ENCODE measurements at regions not wholly inside any gene's neighbourhood (a gene's known extent, or its start where the extent isn't known, plus 50 kb on each side); places are given as distances from the start of the nearest gene placed in this dataset.

- 48 to 52% methylated on average over 1 of the region's 1 CpG for WGBS, 2 donors
- DNase-seq: no peak
- no peak overlapping the region for H3K4me3 ChIP-seq
- intact Hi-C loops (cut with DNase I; ENCODE audit: low total_unique reads): no loop called here
- TF ChIP-seq POLR2A (IDR thresholded peaks at IDR 0.05): no peak
- TF ChIP-seq CTCF (IDR thresholded peaks at IDR 0.05): no peak
- no peak overlapping the region for H3K27ac ChIP-seq
- no peaks in the 10 kb centered on the region for H3K36me3 ChIP-seq (ENCODE audit: low read depth, missing control alignments)
- no peaks in the 10 kb centered on the region for H3K27me3 ChIP-seq
- H3K9me3 ChIP-seq: no peaks in the 10 kb centered on the region
- peaks cover 4% of the 10 kb centered on the region for H3K4me1 ChIP-seq
Observed at GRCh38 chr3:20743553-20744321, 557.7 kb upstream of the SGO1 start.

GRCh38 chr3:20742903-20743552 is 557.0 kb upstream of the SGO1 start:
- H3K36me3 ChIP-seq (ENCODE audit: low read depth, missing control alignments): no peaks in the 10 kb centered on the region
- no peak overlapping the region for H3K4me3 ChIP-seq
- no peak for DNase-seq
- peaks cover 4% of the 10 kb centered on the region for H3K4me1 ChIP-seq
- intact Hi-C loops (cut with DNase I; ENCODE audit: low total_unique reads): no loop called here
- H3K27me3 ChIP-seq: no peaks in the 10 kb centered on the region
- no peak overlapping the region for H3K27ac ChIP-seq
- no peak for TF ChIP-seq CTCF (IDR thresholded peaks at IDR 0.05)
- TF ChIP-seq POLR2A (IDR thresholded peaks at IDR 0.05): no peak
- no peaks in the 10 kb centered on the region for H3K9me3 ChIP-seq
- 40 to 41% methylated on average over 2 of the region's 2 CpGs for WGBS, 2 donors

- peaks cover 4% of the 10 kb centered on the region for H3K4me1 ChIP-seq
- TF ChIP-seq POLR2A (IDR thresholded peaks at IDR 0.05): no peak
- no peak overlapping the region for H3K27ac ChIP-seq
- intact Hi-C loops (cut with DNase I; ENCODE audit: low total_unique reads): no loop called here
- DNase-seq: no peak
- no peak overlapping the region for H3K4me3 ChIP-seq
- no peaks in the 10 kb centered on the region for H3K27me3 ChIP-seq
- H3K36me3 ChIP-seq (ENCODE audit: low read depth, missing control alignments): no peaks in the 10 kb centered on the region
- no peaks in the 10 kb centered on the region for H3K9me3 ChIP-seq
Observed at GRCh38 chr3:20741381-20741780, 555.4 kb upstream of the SGO1 start.

GRCh38 chr3:20739814-20740213 is 553.8 kb upstream of the SGO1 start:
- H3K9me3 ChIP-seq: no peaks in the 10 kb centered on the region
- no peaks in the 10 kb centered on the region for H3K36me3 ChIP-seq (ENCODE audit: low read depth, missing control alignments)
- no peak for TF ChIP-seq POLR2A (IDR thresholded peaks at IDR 0.05)
- no peak for TF ChIP-seq CTCF (IDR thresholded peaks at IDR 0.05)
- H3K4me3 ChIP-seq: no peak overlapping the region
- intact Hi-C loops (cut with DNase I; ENCODE audit: low total_unique reads): no loop called here
- DNase-seq: no peak
- no peak overlapping the region for H3K27ac ChIP-seq
- peaks cover 4% of the 10 kb centered on the region for H3K4me1 ChIP-seq
- H3K27me3 ChIP-seq: no peaks in the 10 kb centered on the region

GRCh38 chr3:20736287-20736852 is 550.4 kb upstream of the SGO1 start:
- Histone ChIP-seq H3K27ac (no peak overlapping the region), H3K4me3 (no peak overlapping the region), H3K9me3 (no peaks in the 10 kb centered on the region), H3K27me3 (no peaks in the 10 kb centered on the region), H3K4me1 (no peaks in the 10 kb centered on the region), H3K36me3 (ENCODE audit: low read depth, missing control alignments) (no peaks in the 10 kb centered on the region)
- TF ChIP-seq POLR2A (IDR thresholded peaks at IDR 0.05) (no peak), CTCF (IDR thresholded peaks at IDR 0.05) (no peak)
- 81 to 90% methylated on average over 5 of the region's 5 CpGs for WGBS, 2 donors
- DNase-seq: no peak
- intact Hi-C loops (cut with DNase I; ENCODE audit: low total_unique reads): no loop called here

All from testis (tissue), 2 donors.